C4-2B (cell line): ENCODE measurements at regions not wholly inside any gene's neighbourhood (a gene's known extent, or its start where the extent isn't known, plus 50 kb on each side); places are given as distances from the start of the nearest gene placed in this dataset.

Source experiments
- CTCF ChIP-seq: fragments of 450-650 bp; conservative IDR thresholded peaks from 2 replicates; pipeline ENCODE4 v1.5.1; 2017; ENCODE audit warnings: mild to moderate bottlenecking
- ZFX ChIP-seq: fragments of 450-650 bp; IDR thresholded peaks from 2 replicates; pipeline ENCODE4 v1.6.1; 2017

DNA sequence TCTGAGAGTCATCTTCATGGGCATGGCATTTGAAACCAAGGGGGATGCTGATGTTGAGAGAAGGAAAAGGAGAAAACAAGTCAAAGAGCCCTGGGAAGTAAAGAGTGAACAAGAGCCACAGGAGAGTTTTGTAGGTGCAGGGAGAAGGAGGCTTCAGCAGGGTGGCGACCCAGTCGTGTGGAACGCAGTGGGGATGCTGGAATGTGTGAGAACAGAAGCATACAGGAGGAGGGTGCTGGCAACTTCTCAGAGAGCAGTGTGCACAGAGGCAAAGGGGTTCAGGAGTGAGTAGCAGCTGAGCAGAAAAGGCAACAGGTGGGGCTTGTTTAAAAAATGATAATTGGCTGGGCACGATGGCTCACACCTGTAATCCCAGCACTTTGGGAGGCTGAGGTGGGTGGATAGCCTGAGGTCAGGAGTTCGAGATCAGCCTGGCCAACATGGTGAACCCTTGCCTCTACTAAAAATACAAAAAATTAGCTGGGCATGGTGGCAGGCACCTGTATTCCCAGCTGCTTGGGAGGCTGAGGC lies 75.8 kb upstream of the PLET1 start:
- TF ChIP-seq CTCF (no peak), ZFX (no peak)
